ENCODE measurements at regions not wholly inside any gene's neighbourhood (a gene's known extent, or its start where the extent isn't known, plus 50 kb on each side); places are given as distances from the start of the nearest gene placed in this dataset.

GRCh38 chr3:147846854-147847478 lies 437.8 kb downstream of the ZIC1 start:
- H3K27ac ChIP-seq = no peak overlapping the region
- no peak for TF ChIP-seq CTCF (conservative IDR thresholded peaks at IDR 0.05; ENCODE audit: low read depth)
- ChIA-PET POLR2A (ENCODE audit: low non-redundant PET) (no interaction called here), CTCF (no interaction called here)
- DNase-seq (ENCODE audit: low spot score) = no peak

GRCh38 chr3:147851062-147851461 lies 441.9 kb downstream of the ZIC1 start:
- no peak overlapping the region for H3K27ac ChIP-seq
- CTCF ChIA-PET = no interaction called here
- POLR2A ChIA-PET (ENCODE audit: low non-redundant PET) = no interaction called here

GRCh38 chr3:147854542-147854941 lies 445.4 kb downstream of the ZIC1 start:
- POLR2A ChIA-PET (ENCODE audit: low non-redundant PET) = no interaction called here
- DNase-seq (ENCODE audit: low spot score) = no peak
- H3K27ac ChIP-seq = no peak overlapping the region
- TF ChIP-seq CTCF (conservative IDR thresholded peaks at IDR 0.05; ENCODE audit: low read depth) = no peak
- CTCF ChIA-PET = interaction anchor here (0.5 kb wide), 1 partner anchor 1182 kb away, joined by 4 read pairs; no protein-coding TSS in a partner anchor

More at GRCh38 chr3:147851062-147851461, 441.9 kb downstream of the ZIC1 start:
- DNase-seq (ENCODE audit: low spot score) = no peak
- TF ChIP-seq CTCF (conservative IDR thresholded peaks at IDR 0.05; ENCODE audit: low read depth) = no peak

- TF ChIP-seq CTCF (conservative IDR thresholded peaks at IDR 0.05; ENCODE audit: low read depth) = no peak
- POLR2A ChIA-PET (ENCODE audit: low non-redundant PET) = no interaction called here
- CTCF ChIA-PET = no interaction called here
Observed at GRCh38 chr3:147864754-147865354, 455.7 kb downstream of the ZIC1 start.

GRCh38 chr3:147866561-147866960 lies 457.4 kb downstream of the ZIC1 start:
- POLR2A ChIA-PET (ENCODE audit: low non-redundant PET) = no interaction called here
- no peak for DNase-seq (ENCODE audit: low spot score)
- H3K27ac ChIP-seq = no peak overlapping the region
- CTCF ChIA-PET = interaction anchor here (0.6 kb wide), 1 partner anchor 26 kb away, joined by 3 read pairs; no protein-coding TSS in a partner anchor
- no peak for TF ChIP-seq CTCF (conservative IDR thresholded peaks at IDR 0.05; ENCODE audit: low read depth)

More at GRCh38 chr3:147864754-147865354, 455.7 kb downstream of the ZIC1 start:
- H3K27ac ChIP-seq = no peak overlapping the region
- no peak for DNase-seq (ENCODE audit: low spot score)

- CTCF ChIA-PET = no interaction called here
- no peak for TF ChIP-seq CTCF (conservative IDR thresholded peaks at IDR 0.05; ENCODE audit: low read depth)
- no peak overlapping the region for H3K27ac ChIP-seq
- POLR2A ChIA-PET (ENCODE audit: low non-redundant PET) = no interaction called here
- no peak for DNase-seq (ENCODE audit: low spot score)
Observed at GRCh38 chr3:147872568-147872967, 463.4 kb downstream of the ZIC1 start.

All from RWPE1 (cell line).